Fibroblast of lung (primary cell): ENCODE measurements at regions not wholly inside any gene's neighbourhood (a gene's known extent, or its start where the extent isn't known, plus 50 kb on each side); places are given as distances from the start of the nearest gene placed in this dataset.

ENCODE experiments used
- DNase-seq, 2 donors: peaks; one replicate each; pipeline versions ENCODE4 v3.0.0 to v3.0.0-alpha.2; 2010; ENCODE audit warnings: low read depth in 2 of 2
- H2AFZ ChIP-seq: 2 replicates; pipeline ENCODE4 v1.5.1; 2012; ENCODE audit warnings: low read length, control low read depth, inconsistent platforms
- H3K27ac ChIP-seq: 2 replicates; pipeline ENCODE4 v1.5.1; 2011; ENCODE audit warnings: low read length, control low read depth; ENCODE audit not compliant: insufficient read depth
- H3K27me3 ChIP-seq: 2 replicates; pipeline ENCODE4 v1.5.1; 2011; ENCODE audit warnings: mild to moderate bottlenecking, low read length; ENCODE audit not compliant: control insufficient read depth, insufficient read depth
- H3K36me3 ChIP-seq: 2 replicates; pipeline ENCODE4 v1.5.1; 2011; ENCODE audit warnings: low read length; ENCODE audit not compliant: control insufficient read depth, insufficient read depth
- H3K4me1 ChIP-seq: 2 replicates; pipeline ENCODE4 v1.5.1; 2011; ENCODE audit warnings: low read length; ENCODE audit not compliant: control insufficient read depth, insufficient read depth; ENCODE audit errors: extremely low read depth
- H3K4me2 ChIP-seq: 2 replicates; pipeline ENCODE4 v1.5.1; 2011; ENCODE audit warnings: low read length, control low read depth; ENCODE audit not compliant: insufficient read depth; ENCODE audit errors: extremely low read depth
- H3K4me3 ChIP-seq, 4 experiments: fragments of 200-600 bp in 1 of 4; sonication (generic) in 1 of 4; replicated peaks in 1 of 4; 2 replicates each; pipeline ENCODE4 v1.5.1; 2011 to 2016; ENCODE audit warnings: low read length in 4 of 4, low read depth in 3 of 4, mild to moderate bottlenecking in 3 of 4, control low read depth in 2 of 4, inconsistent platforms in 1 of 4, mixed read lengths in 1 of 4; ENCODE audit not compliant: insufficient read depth in 1 of 4; ENCODE audit errors: control extremely low read depth in 1 of 4
- H3K79me2 ChIP-seq: 2 replicates; pipeline ENCODE4 v1.5.1; 2012; ENCODE audit warnings: mild to moderate bottlenecking, low read length, inconsistent platforms; ENCODE audit not compliant: control insufficient read depth, insufficient read depth
- H3K9ac ChIP-seq: 2 replicates; pipeline ENCODE4 v1.5.1; 2011; ENCODE audit warnings: mild to moderate bottlenecking, low read length, control low read depth; ENCODE audit not compliant: insufficient read depth
- H3K9me3 ChIP-seq: 2 replicates; pipeline ENCODE4 v1.5.1; 2012; ENCODE audit warnings: low read depth, low read length; ENCODE audit not compliant: control insufficient read depth, insufficient read depth
- H4K20me1 ChIP-seq: 2 replicates; pipeline ENCODE4 v1.5.1; 2011; ENCODE audit warnings: low read length; ENCODE audit not compliant: control insufficient read depth, insufficient read depth; ENCODE audit errors: extremely low read depth
- CTCF ChIP-seq, 2 donors: IDR thresholded peaks in 1 of 2; conservative IDR thresholded peaks in 1 of 2; 1 replicate in 1 of 2; 2 replicates in 1 of 2; pipeline ENCODE4 v1.5.1; 2011 to 2012; ENCODE audit warnings: low read length in 2 of 2, control low read depth in 1 of 2, inconsistent platforms in 1 of 2, low read depth in 1 of 2, mild to moderate bottlenecking in 1 of 2
- EZH2 ChIP-seq: IDR thresholded peaks from 2 replicates; pipeline ENCODE4 v1.5.1; 2012; ENCODE audit warnings: low read length, control low read depth, mild to moderate bottlenecking; ENCODE audit errors: missing control alignments

GRCh38 chr9:106339882-106340281 is 523.1 kb upstream of the ZNF462 start:
- Histone ChIP-seq H3K27ac (no peak overlapping the region), H3K4me3 (no peak overlapping the region), H3K79me2 (no peaks in the 10 kb centered on the region), H3K4me2 (no peak overlapping the region), H2AFZ (no peak overlapping the region), H3K36me3 (no peaks in the 10 kb centered on the region), H3K9ac (no peak overlapping the region), H4K20me1 (no peaks in the 10 kb centered on the region), H3K9me3 (no peaks in the 10 kb centered on the region), H3K4me1 (no peaks in the 10 kb centered on the region), H3K27me3 (no peaks in the 10 kb centered on the region)
- DNase-seq, result no peak
- TF ChIP-seq CTCF (conservative IDR thresholded peaks at IDR 0.05 in 1 of 2, IDR thresholded peaks at IDR 0.05 in 1 of 2; ENCODE audit: low read depth in 1 of 2, low read length in 2 of 2), result no peak
- no peak for TF ChIP-seq EZH2

- H3K4me3 ChIP-seq, result no peak overlapping the region
- H3K27me3 ChIP-seq, result no peaks in the 10 kb centered on the region
- H3K36me3 ChIP-seq, result no peaks in the 10 kb centered on the region
- H3K9me3 ChIP-seq, result no peaks in the 10 kb centered on the region
- no peaks in the 10 kb centered on the region for H3K4me1 ChIP-seq
- H3K79me2 ChIP-seq, result no peaks in the 10 kb centered on the region
- no peak for DNase-seq
- H2AFZ ChIP-seq, result no peak overlapping the region
- H4K20me1 ChIP-seq, result no peaks in the 10 kb centered on the region
- no peak overlapping the region for H3K9ac ChIP-seq
- TF ChIP-seq EZH2 (no peak), CTCF (conservative IDR thresholded peaks at IDR 0.05 in 1 of 2, IDR thresholded peaks at IDR 0.05 in 1 of 2; ENCODE audit: low read depth in 1 of 2, low read length in 2 of 2) (no peak)
- no peak overlapping the region for H3K27ac ChIP-seq
- no peak overlapping the region for H3K4me2 ChIP-seq
Measured at GRCh38 chr9:106350777-106351176, 512.2 kb upstream of the ZNF462 start.

GRCh38 chr9:106356924-106357323 is 506.0 kb upstream of the ZNF462 start:
- DNase-seq, result no peak
- Histone ChIP-seq H3K4me1 (no peaks in the 10 kb centered on the region), H3K4me3 (no peak overlapping the region), H3K27ac (no peak overlapping the region), H4K20me1 (no peaks in the 10 kb centered on the region), H3K36me3 (no peaks in the 10 kb centered on the region), H3K9ac (no peak overlapping the region), H2AFZ (no peak overlapping the region), H3K4me2 (no peak overlapping the region), H3K79me2 (no peaks in the 10 kb centered on the region), H3K9me3 (no peaks in the 10 kb centered on the region), H3K27me3 (no peaks in the 10 kb centered on the region)
- TF ChIP-seq EZH2 (no peak), CTCF (conservative IDR thresholded peaks at IDR 0.05 in 1 of 2, IDR thresholded peaks at IDR 0.05 in 1 of 2; ENCODE audit: low read depth in 1 of 2, low read length in 2 of 2) (no peak)
